Renal cortical epithelial cell (primary cell): ENCODE measurements at regions not wholly inside any gene's neighbourhood (a gene's known extent, or its start where the extent isn't known, plus 50 kb on each side); places are given as distances from the start of the nearest gene placed in this dataset.
"Not testable (repeated sequence)": the region's sequence is repeated elsewhere in the genome, so short reads cannot be mapped to it uniquely, and the experiment has no call there.

Experiments used
- DNase-seq: peaks from one replicate; pipeline ENCODE4 v3.0.0-alpha.2; 2011; ENCODE audit warnings: low read depth

DNA sequence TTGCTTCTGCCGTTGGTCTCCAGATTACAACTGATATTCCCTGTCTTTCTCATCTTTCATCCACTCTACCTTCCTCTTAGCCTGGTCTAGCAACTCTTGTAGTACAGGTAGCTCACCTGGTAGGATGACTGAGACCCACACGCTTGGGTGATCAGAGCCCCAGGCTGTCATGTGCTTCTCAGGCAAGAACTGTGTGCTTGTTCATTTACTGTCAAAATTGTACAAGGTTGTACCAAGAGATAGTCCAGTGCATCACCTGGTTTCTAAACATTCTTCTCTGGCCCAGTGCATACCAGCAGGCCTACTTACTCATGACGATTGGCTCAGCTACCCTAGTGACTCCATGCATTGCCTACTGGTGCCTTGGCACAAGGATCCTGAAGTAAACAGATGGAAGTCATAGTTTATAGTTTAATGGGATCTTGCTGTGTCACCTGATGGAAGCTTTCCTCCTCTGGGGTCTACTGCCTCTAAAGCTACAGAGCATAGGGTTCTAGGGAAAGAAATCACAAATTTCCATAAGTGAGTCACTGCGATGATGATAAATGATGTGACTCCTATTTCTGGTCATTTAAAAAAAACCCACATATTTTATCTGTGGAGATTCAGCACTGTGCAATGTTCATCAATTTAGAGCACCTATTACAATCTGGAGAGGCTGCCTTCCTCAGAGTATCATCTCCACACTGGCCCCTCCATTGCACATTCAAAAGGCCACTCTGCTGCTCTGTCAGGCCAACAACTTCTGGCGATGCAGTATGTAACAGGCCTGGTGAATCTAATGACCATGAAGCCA lies 481.8 kb upstream of the MEIS1 start:
- DNase-seq, result no peak

DNA sequence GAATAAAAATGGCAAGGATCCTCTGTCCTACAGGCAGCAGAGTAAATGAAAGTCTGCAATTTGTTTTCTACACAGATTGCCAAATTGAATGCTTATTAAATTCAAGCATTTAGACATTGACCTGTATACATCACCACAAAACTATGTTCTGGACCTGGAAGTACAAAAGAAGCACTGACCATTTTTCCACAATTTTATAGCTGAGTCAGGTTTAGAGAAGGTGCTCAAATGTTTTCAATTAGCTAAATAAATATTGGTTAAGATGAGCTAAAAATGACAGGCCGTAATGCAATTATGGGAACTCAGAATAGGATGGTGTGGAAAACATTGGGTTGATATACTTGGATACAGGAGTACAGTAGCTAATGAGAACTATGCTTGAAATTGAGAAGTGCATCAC lies 490.7 kb upstream of the MEIS1 start:
- DNase-seq, result no peak

DNA sequence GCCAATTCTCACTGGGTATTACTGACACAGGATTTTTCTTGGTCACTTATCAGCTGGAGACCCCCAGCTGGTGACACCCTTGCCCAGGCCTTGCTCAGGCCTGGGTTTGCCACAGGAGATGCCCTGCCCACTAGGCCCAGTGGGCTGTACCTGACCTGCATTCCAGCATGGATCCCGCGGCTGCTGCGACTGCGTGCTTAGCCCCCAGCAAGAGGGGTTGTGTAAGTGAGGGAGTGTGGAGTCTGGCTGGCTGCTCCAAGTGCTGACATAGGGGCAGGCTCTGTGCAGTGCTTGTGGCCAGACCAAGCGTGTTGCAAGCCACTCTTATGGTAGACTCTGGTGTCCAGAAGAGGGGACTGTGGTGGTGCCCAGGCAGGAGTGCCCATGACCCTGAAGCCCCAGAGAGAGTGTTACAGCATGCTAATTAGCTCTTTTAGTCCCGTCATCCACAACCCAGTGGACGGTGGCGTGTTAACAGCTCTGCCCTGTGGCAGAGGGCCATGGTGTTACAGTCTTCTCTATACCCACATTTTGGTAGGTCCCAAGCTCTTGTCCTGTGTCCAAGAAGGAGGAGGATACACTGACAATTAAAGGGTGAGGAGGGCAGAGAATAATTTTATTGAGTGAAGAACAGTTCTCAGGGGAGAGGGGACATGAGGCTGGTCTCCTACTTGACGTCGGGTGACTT lies 491.7 kb upstream of the MEIS1 start:
- DNase-seq, result no peak

DNA sequence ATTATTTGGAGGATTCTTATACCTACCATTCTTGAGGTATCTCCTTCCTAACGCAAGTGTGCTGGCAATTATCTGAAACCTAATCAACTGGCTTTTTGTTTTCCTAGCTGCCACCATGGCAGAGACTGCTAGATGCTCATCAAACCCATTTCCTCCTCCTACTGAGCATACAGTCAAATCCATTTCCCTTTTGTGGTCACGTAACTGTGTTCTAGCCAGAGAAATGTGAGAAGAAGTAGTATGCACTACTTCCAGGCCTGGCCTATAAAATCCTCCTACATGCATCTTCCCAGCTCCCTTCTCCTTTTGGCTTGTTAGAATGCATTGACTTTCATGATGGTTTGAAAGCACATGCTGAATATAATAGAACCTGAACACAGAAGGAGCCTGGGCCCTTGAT lies 494.1 kb upstream of the MEIS1 start:
- DNase-seq, result no peak

DNA sequence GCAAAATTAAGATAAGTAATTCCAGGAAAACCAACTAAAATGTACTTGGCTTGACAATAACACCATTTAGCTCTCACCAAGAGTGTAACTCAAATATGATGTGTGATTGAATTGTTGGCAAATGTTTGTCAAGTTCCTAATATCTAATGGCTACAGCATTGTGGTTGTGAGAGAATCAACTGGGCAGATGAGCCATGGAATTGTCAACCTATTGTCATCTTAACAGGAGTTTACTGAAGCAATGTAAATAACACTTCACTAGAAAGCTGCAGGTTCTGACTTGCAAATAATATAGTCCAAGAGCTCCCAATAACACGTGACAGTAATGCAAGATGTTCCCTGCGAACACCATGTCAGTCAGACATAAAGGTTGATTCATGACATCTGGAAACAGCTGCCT lies 495.2 kb upstream of the MEIS1 start:
- no peak for DNase-seq

DNA sequence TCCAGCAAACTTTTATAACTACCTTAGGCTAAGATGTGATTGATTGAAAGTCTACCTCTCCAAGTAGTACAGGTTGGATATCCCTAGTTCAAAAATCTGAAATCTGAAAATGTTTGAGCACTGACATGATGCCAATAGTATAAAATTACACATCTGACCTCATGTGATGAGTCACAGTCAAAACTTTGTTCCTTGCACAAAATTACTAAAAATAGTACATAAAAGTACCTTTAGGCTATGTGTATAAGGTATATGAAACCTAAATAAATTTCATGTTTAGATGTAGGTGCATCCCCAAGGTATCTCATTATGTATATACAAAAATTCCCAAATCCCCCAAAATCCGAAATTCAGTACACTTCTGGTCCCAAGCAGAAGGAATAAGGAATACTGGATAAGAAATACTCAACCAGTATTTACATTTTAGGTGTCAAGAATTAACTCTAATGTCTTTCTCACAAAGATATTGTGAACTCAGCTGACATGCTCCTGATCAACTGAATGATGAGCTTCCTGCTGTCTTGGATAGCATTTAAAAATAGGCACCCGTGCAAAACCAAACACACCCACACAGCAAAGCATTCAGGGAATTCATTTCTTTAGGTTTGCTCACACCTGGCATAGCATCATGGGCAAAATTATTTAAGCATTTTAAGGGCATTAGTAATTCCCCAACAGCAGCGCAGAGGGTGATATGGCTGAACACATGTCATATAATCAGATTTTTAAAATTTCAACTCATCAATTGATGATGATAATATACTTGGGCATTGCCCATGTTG lies 497.4 kb upstream of the MEIS1 start:
- no peak for DNase-seq

DNA sequence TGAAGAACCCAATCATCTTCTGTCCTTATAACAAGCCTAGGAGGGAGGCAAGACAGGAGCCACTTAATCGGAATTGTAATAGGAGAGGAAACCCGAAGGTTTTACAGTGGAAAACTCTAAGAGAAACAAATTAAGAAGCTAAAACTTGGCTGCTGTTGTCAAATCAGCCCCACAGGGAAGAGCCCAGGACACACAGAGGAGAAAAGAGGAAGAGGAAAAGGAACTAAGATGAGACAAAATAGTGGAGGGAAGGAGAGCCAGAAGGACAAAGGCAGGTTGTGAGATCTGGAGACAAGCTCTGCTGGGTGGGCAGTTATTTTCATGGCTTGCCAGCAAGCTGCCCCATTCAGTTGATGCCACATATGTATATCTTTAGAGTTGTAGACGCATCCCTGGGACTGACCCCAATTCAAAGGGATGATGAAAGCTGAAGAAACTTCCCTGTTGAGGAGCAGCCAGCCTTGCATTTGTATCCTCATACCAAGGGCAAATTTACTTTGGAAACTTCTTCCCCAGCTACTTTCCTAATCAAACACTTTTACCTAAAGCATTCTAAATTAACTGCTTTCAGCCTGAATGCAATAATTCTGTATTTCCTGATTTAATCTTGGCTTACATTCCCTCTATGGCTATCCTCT lies 499.8 kb upstream of the MEIS1 start:
- no peak for DNase-seq

DNA sequence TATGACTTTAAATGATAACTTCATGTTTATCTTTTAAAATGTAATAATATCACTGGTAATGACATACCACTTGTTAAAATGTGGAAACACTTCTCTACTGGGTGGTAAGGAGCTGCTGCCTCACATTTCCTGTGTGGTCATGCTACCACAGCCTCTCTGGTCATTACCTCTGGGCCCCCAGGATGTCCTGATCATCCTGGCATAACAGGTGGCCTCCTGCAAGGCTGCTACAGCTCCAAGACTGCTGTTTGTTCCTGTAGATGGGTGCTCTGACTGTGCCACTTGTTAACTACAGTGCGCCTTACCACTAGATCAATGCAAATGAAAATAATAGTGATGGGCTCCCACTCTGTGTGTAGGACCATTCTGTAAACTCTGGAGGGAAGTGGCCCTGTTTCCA lies 500.2 kb upstream of the SPRED2 start:
- DNase-seq, result no peak

DNA sequence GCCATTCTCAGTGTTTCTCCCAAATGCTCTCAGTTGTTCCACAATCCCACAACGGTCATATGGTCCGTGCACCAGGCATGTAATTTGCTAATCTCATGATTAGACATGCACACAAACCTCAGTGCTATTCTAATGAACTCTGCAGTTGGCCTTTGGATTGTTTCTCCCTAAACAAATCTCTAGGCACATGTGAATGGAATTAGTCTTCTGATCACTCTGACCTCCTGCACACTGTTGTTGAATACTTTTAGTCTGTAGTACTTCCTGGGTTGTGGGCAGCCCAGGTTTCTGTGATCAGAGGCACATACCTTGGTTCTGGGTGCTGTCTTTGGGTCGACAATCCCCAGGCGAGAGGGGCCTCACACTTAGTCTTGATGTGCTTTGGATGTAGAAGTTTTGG lies 498.7 kb upstream of the SPRED2 start:
- DNase-seq, result no peak

DNA sequence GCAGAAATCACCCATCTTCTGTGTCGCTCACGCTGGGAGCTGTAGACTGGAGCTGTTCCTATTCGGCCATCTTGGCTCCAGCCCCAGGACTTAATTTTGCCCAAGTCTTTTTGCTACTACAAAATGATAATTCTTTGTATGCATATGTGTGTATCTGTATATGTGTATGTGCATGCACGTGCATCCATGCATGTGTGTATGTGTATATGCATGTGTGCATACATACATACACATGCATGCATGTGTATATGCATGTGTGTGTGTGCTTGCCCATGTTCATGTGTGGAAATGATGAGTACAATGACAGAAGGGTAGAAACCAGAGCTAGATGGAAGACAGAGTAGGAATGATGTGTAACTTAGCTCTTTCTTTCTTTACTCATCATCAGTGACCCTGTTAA lies 497.9 kb upstream of the SPRED2 start:
- no peak for DNase-seq

DNA sequence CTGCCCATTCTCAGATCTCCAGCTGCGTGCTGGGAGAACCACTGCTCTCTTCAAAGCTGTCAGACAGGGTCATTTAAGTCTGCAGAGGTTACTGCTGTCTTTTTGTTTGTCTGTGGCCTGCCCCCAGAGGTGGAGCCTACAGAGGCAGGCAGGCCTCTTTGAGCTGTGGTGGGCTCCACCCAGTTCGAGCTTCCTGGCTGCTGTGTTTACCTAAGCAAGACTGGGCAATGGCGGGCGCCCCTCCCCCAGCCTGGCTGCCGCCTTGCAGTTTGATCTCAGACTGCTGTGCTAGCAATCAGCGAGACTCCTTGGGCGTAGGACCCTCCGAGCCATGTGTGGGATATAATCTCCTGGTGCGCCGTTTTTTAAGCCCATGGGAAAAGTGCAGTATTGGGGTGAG lies 497.3 kb upstream of the SPRED2 start:
- DNase-seq, result not testable (repeated sequence)

DNA sequence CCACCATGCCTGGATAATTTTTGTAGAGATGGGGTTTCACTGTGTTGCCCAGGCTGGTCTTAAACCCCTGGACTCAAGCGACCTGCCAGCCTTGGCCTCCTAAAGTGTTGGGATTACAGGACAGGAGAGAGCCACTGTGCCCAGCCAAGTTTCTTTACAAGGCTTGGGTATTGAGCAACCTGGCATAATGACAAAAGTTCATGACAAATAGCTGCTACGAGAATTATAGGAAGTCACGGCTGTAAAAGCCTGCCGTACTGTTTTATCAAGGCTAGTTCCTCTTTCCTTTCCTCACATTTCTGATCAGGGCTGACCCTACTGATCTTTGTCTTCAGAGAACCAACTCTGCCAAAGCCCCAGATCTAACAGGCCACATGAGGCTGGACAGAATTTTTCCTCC lies 490.4 kb upstream of the SPRED2 start:
- DNase-seq, result no peak

DNA sequence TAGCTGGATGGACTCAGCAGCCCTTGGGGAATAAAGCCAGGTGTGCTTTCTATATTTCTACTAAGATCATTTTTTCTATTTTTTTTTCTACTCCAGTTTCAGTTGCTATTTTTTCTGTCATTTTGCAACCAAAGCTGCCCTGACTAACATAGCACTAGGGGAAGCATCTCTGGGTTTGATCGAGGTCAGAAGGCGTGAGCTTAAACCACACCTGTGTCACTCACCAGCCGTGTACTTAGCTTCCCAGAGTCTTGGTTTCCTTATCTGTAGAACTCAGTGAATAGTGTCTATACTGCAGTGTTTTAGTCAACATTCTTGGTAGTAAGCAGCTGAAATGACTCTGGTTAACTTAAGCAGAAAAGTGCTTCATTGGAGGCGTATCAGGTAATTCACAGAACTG lies 489.6 kb upstream of the SPRED2 start:
- no peak for DNase-seq

DNA sequence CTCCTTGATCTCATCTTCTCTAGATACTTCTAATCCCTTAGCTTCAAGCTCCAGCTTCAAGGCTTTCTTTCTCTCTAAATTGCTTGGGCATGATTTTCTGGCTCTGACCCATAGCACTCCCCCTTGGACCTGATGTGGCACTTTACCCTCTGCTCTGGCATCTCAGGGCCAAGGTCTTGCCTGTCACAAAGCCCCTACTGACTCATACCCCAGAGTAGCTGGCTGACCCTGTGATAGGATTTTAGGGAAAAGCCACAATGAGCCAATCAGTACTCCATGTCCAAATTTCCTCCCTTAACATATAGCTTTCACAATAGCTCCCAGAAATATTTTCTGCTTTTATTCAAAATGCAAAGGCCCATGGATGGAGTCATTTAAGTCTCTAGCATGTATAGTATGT lies 488.7 kb upstream of the SPRED2 start:
- DNase-seq, result no peak

DNA sequence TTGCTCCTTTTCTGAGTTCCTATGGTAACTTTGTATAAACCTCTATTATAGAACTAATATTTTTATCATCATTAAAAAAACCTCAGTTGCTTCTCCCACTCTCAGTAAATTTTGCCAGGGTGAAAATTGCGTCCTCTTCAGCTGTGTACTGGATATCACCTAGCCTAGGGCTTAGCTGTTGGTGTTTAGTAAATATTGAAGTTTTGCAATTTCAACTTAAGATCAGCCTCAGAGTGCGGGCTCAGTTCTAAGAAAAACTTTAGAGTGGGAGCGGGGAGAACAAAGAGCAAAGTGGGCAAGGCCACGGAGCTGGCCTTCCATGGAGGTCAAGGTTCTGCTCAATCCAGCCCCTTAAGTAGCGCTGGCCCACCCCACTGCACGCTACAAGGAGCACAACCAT lies 488.3 kb upstream of the SPRED2 start:
- DNase-seq, result no peak

DNA sequence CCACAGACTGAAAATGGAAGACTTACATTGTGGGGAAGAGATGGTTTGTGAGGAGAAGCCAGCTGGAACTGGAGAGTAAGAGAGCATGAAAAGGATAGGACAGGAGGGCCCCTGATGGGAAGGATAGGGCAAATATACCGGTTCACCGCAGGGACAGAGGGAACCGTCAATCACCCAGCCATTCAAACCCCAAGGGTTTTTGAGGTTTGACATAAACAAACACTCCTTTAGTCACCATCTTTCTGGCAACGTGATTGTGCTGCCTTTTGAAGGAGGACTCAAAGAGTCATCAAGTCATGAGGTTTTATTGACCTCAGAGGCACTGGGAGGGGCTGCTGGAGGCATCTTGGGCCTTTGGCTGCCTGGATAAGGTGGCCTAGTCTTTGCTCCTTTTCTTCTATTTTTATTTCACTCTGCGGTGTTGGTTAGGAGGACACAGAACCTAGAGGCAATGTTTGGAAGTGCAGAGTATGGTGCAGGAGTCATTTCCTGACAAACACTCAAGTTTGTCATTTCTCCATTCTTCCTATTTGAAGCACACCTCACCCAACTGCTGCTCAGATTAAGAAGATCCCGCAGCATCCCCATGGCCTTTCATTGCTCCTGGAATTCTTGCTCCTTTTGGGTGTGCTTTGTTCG lies 487.3 kb upstream of the SPRED2 start:
- no peak for DNase-seq

DNA sequence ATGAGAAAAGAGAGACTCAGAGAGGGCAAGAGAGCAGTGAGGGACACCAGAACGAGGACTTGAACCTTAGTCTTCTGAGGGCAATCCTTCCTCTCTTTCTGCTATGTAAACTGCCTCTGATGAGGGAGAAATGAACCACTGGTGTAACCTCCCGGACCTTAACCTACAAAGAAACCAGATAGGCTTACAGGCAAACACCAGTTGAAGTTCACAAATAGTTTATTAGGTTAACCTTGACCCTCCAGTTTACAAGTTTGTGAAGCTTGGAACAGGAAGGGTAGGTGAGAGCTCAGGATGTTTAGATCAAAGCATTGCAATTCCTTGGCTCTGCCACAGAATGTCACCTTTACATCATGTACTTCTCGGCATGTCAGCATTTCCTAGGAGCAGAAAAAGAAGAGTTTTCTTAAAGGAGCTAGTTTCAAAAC lies 486.4 kb upstream of the SPRED2 start:
- DNase-seq, result no peak

DNA sequence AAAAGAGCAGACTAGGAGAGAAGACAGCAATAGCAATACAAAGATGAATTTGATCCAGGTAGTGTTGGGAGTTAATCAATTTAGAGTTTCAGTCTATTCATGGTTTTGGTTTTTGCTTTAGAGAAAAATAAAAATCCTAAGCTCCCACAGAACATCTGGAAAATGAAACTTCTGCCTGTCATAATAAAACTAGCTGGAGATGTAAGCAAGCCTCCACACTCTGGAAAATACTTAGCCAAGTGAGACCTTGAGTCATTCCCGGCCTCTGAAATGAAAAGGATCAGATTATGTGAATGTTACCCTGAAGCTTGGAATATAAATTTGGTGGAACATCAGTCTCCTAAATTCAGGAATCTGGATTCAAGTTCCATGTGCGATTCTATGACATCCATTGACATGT lies 485.6 kb upstream of the SPRED2 start:
- no peak for DNase-seq

DNA sequence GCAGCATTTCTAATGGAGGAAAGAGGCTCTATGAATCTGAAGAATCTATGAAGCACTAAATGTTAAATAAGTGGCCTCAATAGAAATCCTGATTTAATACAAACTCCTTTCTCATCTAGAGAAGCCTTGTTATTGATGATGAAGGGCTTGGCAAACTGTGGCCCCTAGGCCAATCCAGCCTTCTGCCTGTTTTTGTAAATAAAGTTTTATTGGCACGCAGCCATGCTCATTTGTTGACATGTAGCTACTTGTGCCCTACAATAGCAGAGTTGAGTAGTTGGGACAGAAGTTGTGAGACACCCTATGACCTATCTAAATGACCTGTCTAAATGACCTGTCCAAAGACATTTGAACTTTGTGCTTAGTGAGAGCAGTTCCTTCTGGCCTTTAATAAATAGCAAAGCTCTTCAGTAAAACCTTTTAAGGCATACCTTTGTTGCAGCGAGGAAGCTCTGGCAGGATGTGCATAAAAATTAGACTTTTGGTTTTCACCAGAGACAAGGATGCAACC lies 484.4 kb upstream of the SPRED2 start:
- DNase-seq, result no peak

DNA sequence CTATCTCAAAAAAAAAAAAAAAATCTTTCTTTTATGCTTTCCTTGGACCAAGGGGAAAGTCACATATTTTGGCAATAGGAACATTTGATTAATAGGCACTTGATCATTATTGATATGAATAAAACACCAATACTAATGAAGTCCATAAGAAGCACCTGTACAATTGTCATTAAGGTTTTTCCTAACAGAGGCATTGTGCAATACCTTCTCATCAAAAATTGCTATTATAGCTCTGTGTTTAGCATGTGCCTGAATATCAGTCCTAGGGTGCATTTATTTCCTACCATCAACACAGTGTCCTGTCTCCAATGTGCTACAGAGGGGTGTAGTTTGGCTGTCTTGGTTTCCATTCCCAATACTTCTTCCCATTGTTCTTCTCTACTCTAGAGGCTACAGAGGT lies 483.8 kb upstream of the SPRED2 start:
- no peak for DNase-seq

DNA sequence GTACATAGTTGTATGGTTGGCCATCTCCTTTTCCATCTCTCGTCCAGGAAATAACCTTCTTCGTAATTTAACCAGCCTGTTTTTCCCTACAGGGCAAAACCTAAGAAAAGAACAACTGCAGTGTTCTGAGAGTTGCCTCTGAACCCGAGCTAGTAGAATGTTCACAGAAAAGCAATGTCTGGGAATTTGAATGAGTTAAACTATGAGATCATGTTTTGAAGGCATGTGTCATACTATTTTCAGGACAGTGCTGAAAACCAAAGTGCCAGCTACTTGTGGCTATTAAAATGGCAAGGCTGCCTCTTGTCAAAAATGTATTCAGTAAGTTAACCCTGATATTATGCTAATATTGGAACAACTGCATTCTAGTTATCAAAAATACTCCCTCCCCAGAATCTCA lies 482.9 kb upstream of the SPRED2 start:
- DNase-seq, result no peak
